ENCODE measurements at regions not wholly inside any gene's neighbourhood (a gene's known extent, or its start where the extent isn't known, plus 50 kb on each side); places are given as distances from the start of the nearest gene placed in this dataset.

DNA sequence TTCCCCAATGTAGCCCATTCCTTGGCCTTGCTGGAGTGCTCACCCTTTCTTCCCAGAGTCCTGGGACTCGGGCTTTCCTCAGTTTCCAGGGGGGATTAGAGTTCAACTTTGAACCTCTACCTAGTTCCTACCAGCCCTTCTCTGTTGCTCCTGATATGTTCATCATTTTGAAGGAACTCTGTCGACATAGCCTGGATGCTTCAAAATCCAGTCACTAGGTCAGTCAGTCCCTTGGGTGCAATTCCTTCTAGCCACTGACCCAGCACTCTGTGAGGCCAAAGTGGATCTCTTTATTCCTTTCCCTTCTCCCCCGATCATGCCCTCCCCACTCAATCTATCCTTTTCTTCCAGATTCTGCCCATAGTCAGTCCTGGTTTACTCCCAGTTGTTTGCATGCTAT, 72.3 kb upstream of the TMCC3 start:
- no peak for DNase-seq (ENCODE audit: low read depth in 4 of 4, low spot score in 2 of 4)

DNA sequence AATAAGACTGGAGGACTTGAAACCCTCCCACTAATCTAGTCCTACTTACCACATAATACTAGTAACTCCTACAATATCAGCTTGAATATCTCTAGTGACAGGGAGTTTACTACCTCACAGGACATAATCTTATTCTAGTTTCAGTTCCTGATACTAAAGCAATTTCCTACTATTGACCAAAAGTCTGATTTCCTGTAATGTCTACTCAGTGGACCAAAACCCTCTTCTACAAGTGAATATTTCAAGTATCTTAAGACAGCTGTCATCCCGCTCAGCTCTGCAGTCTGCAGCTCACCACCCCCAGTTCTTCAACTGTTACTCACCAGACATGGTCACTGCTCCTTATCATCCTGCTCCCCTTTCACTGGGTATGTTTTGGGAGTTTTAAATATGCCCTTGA, 70.8 kb upstream of the TMCC3 start:
- DNase-seq (ENCODE audit: low read depth in 4 of 4, low spot score in 2 of 4), result no peak

DNA sequence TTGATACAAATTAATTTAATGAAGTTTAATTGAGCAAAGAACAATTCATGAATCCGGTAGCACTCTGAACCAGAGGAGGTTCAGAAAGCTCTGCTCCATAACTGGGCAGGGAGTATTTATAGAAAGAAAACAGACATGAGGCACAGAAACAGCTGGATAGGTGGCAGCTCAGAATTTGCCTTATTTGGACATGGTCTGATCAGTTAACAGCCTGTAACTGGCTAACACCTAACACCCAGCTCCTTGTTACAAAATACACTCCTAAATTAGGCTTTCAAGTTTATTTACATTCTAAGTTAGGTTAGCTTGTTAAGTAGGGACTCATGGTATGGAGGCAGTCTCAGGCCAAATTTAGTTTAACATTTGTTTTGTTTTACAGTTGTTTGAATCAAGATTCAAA, 67.8 kb upstream of the TMCC3 start:
- no peak for DNase-seq (ENCODE audit: low read depth in 4 of 4, low spot score in 2 of 4)

DNA sequence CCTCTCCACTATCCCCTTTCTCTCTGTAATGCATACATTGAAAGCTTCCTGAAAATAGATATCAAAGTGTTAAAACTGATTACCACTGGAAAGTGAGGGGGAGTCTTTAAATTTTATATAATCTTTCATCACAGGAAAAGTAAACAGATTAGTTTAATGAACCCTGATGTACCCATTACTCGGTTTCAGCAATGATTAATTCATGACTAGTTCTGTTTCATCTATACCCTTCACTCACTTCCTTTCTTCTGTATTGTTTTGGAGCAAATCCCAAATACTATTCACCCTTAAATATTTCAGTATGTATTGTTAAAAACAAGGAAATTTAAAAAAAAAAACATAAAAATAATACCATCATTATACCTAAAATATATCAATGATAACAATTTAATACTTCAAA, 67.3 kb upstream of the TMCC3 start:
- no peak for DNase-seq (ENCODE audit: low read depth in 4 of 4, low spot score in 2 of 4)

DNA sequence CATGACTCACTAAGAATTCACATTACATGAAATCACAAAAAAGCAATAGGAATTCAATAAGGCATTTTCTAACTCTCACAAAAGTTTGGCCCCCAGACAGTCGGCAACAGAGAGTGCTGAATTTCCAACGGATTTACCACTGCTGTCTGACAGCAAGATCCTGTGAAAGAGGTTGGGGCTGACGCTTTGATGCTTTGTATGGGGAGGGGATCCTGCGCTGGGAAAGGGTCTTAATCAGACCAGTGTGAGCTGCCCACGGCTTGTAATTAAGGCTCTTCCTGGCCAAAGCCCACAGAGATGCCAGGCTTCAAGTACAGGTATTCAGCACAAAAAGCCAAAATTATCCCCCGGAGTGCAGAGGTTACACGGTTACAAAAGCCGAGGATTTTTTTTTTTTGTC, 66.8 kb upstream of the TMCC3 start:
- no peak for DNase-seq (ENCODE audit: low read depth in 4 of 4, low spot score in 2 of 4)

DNA sequence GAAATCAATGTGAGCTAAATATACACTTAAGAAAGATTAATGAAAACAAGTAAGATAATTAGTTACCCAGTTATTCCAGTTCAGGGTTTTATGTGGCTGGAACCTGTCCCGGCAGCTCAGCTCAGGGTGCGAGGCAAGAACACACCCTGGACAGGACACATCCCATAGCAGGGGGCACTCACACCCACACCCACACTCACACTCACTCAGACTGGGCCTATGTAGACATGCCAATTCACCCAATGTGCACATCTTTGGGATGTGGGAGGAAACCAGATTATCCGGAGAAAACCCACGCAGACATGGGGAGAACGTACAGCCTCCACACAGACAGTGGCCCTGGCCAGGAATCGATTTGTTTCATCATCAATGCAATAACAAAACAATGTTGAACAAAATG, 66.0 kb upstream of the TMCC3 start:
- no peak for DNase-seq (ENCODE audit: low read depth in 4 of 4, low spot score in 2 of 4)

DNA sequence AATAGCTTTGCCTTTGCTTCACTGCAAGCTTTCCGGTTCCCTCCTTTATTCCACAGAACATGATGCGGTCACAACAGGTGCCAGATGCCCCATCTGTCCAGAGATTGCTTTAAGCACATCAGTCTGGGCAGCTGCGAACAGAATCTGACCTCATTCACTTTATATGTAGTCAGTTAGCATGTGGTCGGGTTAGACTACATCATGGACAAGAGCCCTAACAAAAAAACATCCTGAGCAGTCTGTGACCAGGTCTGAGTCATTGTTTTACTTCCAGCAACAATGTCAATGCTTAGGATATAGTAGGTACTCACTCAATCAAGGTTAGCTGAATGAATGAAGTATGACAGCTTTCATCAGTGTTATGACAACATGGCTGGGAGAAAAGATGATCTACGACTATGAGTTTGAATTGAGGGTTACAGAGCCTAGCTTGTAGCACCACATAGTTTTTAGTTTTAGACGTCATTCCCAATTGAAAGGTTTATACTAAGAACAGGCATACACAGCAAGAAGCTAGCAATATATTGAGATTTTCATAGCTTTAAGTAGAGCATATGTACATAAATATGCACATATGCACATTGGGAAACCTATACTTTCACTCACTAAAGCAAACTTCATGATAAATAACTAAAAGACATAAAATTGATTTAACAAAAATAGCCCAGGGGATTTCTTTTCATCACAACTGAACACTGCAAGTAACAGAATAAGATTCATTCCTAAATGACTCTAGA, 64.2 kb upstream of the TMCC3 start:
- DNase-seq (ENCODE audit: low read depth in 4 of 4, low spot score in 2 of 4), result no peak

DNA sequence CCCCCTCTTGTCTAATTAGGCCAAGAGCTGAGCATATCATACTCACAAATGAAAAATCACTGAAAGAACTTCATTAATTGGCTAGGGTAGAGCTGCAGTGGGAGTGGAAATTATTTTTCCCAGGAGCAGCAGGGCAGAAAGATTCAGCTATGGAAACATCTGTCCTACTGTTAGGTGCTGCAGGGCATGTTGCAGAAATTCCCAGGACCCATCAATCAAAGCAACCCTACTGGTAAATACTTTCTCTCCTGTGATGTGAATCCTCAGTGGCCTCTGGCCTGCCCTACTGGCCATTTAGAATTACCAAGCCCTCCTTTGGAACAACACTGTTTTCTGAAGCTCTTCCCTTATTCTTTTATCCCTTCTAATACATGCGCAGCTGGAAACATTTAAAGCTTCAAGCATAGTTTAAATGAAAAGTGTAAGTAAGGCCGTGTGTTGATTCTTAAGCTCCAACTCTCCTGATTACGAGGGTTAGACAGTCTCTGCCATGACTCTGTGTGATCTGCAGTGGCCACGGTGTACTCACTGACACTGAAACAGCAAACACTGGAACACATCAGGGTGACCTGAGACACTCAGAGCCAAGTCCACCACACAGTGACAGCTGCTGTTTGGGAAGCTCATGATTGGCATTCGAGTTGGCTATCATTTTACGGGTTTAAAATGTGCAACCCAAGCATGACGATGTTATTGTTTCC, 62.6 kb upstream of the TMCC3 start:
- no peak for DNase-seq (ENCODE audit: low read depth in 4 of 4, low spot score in 2 of 4)

DNA sequence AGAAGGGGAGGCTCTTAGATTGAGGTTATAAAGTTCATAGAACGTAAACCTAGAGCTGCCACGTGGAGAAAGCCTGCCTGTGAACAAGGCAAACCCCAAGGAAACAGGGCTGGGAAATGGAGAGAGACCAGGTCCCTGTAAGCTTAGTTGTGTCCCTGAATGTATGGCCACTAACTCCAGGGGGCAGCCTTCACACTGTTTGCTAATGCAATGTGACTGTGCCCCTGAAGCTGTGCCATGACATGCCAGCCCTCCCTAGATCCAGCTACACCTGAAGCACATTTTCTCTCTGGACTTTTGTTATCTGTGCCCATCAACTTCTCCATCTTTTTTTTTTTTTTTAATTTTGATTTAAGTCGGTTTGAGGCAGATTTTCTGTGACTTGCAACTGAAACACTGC, 60.6 kb upstream of the TMCC3 start:
- DNase-seq (ENCODE audit: low read depth in 4 of 4, low spot score in 2 of 4), result no peak

DNA sequence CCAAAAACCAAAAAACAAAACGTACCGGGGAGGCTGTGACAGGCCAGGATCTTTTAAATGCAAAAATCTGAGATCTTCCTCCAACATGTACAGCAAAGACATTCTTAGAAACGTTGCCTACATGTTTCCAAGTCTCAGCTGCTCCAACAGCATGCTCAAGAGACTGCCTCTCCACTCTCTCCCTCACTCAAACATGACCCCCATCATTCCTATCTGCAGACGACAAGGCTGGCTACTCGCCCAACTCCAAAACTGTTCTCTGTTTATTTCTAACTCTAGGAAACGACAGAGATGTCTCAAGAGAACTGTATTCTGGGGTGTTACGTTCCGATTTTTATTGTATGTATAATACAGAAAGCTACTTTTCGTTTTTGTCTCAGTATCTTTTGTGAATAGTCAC, 57.5 kb upstream of the TMCC3 start:
- DNase-seq (ENCODE audit: low read depth in 4 of 4, low spot score in 2 of 4), result peak in 1 of 4 donors; percentile 59

DNA sequence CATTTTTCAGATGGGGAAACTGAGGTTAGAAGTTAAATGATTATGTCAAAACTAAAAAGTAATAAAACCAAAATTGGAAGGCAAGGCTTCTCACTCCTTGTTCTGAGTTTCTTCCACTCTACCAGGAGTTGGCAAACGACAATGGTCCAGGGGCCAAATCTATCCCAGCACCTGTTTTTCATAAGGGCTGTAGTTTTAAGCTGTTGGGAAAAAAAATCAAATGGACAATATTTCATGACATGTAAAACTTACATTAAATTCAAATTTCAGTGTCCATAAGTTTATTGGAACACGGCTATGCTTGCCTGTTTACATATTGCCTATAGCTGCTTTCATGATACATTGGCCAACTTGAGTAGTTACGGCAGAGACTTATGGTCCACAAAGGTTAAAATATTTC, 56.7 kb upstream of the TMCC3 start:
- no peak for DNase-seq (ENCODE audit: low read depth in 4 of 4, low spot score in 2 of 4)

DNA sequence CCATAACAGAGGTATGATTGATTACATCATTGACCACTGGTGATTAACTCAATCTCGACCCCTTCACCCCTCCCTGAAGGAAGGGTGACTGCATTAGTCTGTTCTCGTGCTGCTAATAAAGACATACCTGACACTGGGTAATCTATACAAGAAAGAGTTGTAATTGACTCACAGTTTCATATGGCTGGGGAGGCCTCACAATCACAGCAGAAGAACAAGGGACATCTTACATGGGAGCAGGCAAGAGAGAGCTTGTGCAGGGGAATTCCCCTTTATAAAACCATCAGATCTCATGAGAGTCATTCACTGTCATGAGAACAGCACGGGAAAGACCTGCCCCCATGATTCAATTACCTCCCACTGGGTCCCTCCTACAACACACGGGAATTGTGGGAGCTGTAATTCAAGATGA, 55.9 kb upstream of the TMCC3 start:
- no peak for DNase-seq (ENCODE audit: low read depth in 4 of 4, low spot score in 2 of 4)

DNA sequence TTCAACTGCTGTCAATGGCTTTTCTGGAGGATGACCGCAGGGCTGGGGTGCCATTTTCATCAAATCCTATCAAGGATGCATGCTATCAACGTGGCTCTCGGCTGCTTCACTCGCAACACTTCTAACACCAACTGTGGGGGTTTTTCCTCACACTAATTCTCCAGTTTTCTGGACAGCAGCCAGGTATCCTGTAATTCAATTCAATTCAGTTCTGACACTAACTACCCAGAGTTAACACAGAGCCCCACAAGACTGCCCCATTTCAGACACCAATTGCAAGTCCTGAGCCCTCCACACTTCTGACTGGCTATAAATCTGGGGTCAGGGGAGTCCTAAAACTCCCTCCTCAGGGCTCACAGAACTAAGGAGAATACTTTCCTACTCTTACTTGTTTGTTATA, 55.3 kb upstream of the TMCC3 start:
- no peak for DNase-seq (ENCODE audit: low read depth in 4 of 4, low spot score in 2 of 4)

DNA sequence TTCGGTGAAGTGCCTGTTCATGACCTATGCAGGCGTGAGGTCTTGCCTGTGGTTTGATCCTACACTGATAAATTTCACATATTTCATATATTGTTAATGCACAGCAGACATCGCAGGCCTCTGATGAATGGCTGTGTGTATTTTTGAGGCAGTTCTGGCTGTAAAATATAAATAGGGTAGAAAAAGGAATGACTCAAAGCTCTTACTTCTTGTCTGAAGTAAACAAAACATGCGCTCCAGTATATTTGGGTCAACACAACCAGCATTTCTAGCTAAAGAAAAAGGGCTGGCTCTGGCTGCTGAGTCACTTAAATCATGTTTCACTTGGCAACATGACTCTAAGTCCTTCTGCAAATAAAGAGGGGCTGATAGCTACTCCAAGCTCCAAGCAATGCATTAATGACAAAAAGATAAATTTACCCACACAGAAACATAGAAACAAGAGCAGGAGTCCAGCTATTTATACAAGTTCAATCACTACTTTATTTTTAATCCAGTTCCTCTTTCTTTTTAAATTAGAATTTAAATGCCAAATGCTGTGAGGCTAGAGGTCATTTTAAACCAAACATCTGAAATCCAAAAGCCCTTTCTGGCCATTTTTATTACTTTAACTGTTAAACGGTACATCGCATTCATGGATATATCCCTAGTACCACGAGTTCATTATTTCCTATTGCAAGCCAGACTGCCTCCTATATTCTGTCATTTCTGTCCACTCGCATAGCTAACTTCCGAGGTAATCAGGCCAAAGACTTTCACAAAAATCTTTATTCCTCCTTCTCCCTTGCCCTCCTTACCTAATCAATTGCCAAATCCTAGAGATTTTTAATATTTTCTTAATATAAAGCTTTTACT, 54.3 kb upstream of the TMCC3 start:
- peak in 1 of 4 donors; percentile 59 for DNase-seq (ENCODE audit: low read depth in 4 of 4, low spot score in 2 of 4)

DNA sequence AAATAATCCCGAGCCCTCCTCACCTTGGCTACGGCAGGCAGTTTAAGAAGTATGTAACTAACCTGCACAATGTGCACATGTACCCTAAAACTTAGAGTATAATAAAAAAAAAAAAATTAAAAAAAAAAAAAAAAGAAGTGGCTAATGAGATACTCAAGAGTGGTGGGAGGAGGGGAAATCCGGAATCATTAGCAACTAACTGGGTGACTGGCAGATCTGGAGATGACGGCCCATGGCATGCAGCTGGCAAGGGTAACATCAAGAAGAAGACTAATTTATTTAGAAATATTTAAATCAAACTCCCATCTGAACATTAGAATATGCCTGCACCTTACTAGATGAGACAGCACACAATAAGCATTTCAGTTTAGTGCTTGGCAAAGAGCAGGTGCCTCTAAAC, 52.3 kb upstream of the TMCC3 start:
- no peak for DNase-seq (ENCODE audit: low read depth in 4 of 4, low spot score in 2 of 4)

DNA sequence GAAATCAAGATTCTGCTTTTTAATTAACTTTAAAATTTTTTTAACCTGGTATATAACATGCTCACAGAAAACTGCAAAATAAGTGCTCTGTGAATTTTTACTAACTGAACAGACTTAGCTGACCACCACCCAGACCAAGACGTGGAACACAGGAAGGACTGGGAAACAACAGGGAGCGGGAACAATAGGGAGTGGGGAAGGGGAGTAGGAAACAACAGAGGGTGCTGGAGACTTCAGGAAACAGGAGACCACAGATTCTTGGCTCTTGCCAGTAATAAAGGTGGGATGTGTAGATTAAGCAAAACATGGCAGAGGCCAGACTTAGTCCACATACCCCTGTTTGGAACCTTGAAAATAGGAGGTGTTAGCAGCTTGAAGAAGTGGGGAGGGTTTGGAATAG, 51.4 kb upstream of the TMCC3 start:
- DNase-seq (ENCODE audit: low read depth in 4 of 4, low spot score in 2 of 4), result no peak

DNA sequence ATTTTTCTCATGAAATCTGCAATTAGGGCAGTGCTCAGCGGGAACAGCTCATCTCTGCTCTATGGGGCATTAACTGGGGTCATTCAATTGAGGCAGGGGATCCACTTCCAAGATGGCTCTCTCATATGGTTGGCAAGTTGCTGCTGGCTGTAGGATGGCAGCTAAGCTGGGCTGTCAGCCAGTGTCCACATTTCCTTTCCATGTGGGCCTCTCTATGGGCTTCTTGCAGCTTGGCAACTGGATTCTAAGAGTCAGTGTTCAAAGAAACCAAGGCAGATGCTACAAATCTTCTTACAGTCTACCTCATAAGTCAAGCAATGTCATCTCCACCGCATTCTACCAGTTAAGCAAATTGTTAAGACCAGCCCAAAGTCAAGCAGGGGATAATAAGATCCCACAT, 50.3 kb upstream of the TMCC3 start:
- no peak for DNase-seq (ENCODE audit: low read depth in 4 of 4, low spot score in 2 of 4)
